ENCODE measurements at regions not wholly inside any gene's neighbourhood (a gene's known extent, or its start where the extent isn't known, plus 50 kb on each side); places are given as distances from the start of the nearest gene placed in this dataset.

GRCh38 chr22:19576460-19577421 lies 52.5 kb upstream of the CLDN5 start (continued):
- TF ChIP-seq CTCFL (IDR thresholded peaks at IDR 0.05; ENCODE audit: borderline replicate concordance, insufficient read depth, low read depth, low read length, poor library complexity, severe bottlenecking) (no peak), CCNT2 (IDR thresholded peaks at IDR 0.05; ENCODE audit: borderline replicate concordance, extremely low read depth, insufficient read length, low read depth, low read length) (no peak), ZNF561 (CRISPR knock-in tag; conservative IDR thresholded peaks at IDR 0.05) (no peak), ZBTB33 (CRISPR knock-in tag; IDR thresholded peaks at IDR 0.05) (no peak), SNRNP70 (optimal IDR thresholded peaks at IDR 0.05; ENCODE audit: low read depth, low read length) (no peak), ZNF644 (tag; IDR thresholded peaks at IDR 0.05; ENCODE audit: low read depth) (no peak), NFRKB (IDR thresholded peaks at IDR 0.05; ENCODE audit: low read depth) (no peak), PTTG1 (tag; IDR thresholded peaks at IDR 0.05; ENCODE audit: low read depth) (no peak), HSF4 (CRISPR knock-in tag; IDR thresholded peaks at IDR 0.05; ENCODE audit: borderline replicate concordance) (no peak; the same call in 1 of the 2 replicates), MNT (conservative IDR thresholded peaks at IDR 0.05) (0 out of 4 replicates have a peak, but pooled peaks of 1 of the 2 experiments have one; percentile 54), SMAD3 (CRISPR knock-in tag; conservative IDR thresholded peaks at IDR 0.05) (0 out of 2 replicates have a peak, but pooled peaks have one; percentile 4), TCF7L2 (IDR thresholded peaks at IDR 0.05; ENCODE audit: low read depth, low read length) (no peak)
- TF ChIP-seq, protein P1, sequence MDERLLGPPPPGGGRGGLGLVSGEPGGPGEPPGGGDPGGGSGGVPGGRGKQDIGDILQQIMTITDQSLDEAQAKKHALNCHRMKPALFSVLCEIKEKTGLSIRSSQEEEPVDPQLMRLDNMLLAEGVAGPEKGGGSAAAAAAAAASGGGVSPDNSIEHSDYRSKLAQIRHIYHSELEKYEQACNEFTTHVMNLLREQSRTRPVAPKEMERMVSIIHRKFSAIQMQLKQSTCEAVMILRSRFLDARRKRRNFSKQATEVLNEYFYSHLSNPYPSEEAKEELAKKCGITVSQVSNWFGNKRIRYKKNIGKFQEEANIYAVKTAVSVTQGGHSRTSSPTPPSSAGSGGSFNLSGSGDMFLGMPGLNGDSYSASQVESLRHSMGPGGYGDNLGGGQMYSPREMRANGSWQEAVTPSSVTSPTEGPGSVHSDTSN (CRISPR knock-in tag; IDR thresholded peaks at IDR 0.05; ENCODE audit: low read depth): no peak
- TF ChIP-seq, protein P1 (tag; conservative IDR thresholded peaks at IDR 0.05; ENCODE audit: low read depth): no peak
- TF ChIP-seq, protein P2, sequence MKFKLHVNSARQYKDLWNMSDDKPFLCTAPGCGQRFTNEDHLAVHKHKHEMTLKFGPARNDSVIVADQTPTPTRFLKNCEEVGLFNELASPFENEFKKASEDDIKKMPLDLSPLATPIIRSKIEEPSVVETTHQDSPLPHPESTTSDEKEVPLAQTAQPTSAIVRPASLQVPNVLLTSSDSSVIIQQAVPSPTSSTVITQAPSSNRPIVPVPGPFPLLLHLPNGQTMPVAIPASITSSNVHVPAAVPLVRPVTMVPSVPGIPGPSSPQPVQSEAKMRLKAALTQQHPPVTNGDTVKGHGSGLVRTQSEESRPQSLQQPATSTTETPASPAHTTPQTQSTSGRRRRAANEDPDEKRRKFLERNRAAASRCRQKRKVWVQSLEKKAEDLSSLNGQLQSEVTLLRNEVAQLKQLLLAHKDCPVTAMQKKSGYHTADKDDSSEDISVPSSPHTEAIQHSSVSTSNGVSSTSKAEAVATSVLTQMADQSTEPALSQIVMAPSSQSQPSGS (CRISPR knock-in tag; IDR thresholded peaks at IDR 0.05): no peak
